Mammary epithelial cell (primary cell): ENCODE measurements at regions not wholly inside any gene's neighbourhood (a gene's known extent, or its start where the extent isn't known, plus 50 kb on each side); places are given as distances from the start of the nearest gene placed in this dataset.

Experiments
- CTCF ChIP-seq, 2 donors: IDR thresholded peaks in 1 of 2; conservative IDR thresholded peaks in 1 of 2; 2 replicates each; pipeline ENCODE4 v1.5.1; 2011 to 2012; ENCODE audit warnings: inconsistent platforms in 2 of 2, low read length in 2 of 2, mild to moderate bottlenecking in 2 of 2, control low read depth in 1 of 2, low read depth in 1 of 2; ENCODE audit not compliant: insufficient read depth in 1 of 2; ENCODE audit errors: extremely low read depth in 1 of 2
- EZH2 ChIP-seq: IDR thresholded peaks from 2 replicates; pipeline ENCODE4 v1.6.1; 2012; ENCODE audit warnings: low read length, inconsistent platforms, borderline replicate concordance

GRCh38 chr14:71240171-71240570, 332.9 kb downstream of the PCNX1 start:
- no peak for TF ChIP-seq CTCF (conservative IDR thresholded peaks at IDR 0.05 in 1 of 2, IDR thresholded peaks at IDR 0.05 in 1 of 2; ENCODE audit: extremely low read depth in 1 of 2, insufficient read depth in 1 of 2, low read depth in 1 of 2, low read length in 2 of 2)
- no peak for TF ChIP-seq EZH2
